22Rv1 (cell line): ENCODE measurements at regions not wholly inside any gene's neighbourhood (a gene's known extent, or its start where the extent isn't known, plus 50 kb on each side); places are given as distances from the start of the nearest gene placed in this dataset.

Experiments
- H3K27ac ChIP-seq: fragments of 450-650 bp; 2 replicates; pipeline ENCODE4 v1.5.1; 2017
- ZFX ChIP-seq: fragments of 450-650 bp; IDR thresholded peaks from 2 replicates; pipeline ENCODE4 v1.6.1; 2017; ENCODE audit warnings: antibody characterized with exemption, borderline replicate concordance
- TF ChIP-seq, protein P1 (sequence below): fragments of 450-650 bp; IDR thresholded peaks from 2 replicates; pipeline ENCODE4 v1.5.1; 2017; ENCODE audit warnings: mild to moderate bottlenecking

DNA sequence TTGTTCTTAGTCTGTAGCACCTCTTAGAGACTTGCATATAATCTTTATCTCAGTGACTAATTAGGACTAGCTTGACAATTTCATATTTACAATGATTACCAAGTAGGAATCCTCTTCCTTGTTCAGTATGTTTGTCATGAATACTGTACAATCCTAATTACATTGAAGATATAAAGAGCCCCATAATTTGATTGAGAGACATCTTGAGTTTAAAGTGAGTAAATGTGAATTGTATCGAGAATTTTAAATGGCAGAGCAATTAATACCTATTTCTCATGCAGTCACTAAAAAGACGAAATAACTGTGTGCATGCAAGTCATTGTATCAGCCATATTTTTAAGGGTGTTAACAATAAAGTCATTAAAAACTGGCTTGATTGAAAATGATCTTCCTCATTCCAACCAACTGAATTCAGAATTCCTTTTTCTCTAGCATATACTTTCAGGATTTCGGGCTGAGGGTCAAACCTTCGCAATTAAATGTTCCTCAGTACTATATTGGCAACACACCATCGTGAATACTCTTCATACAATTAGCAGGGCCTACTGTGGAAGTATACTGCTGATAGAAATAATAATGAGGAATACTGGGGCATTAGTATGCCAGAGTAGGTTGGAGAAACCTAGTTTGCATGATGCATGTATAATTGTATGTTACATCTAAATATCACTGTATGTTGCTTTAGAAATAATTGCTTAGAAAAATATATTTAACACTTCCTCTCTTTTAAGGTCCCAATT lies 284.7 kb upstream of the TMEM161B start:
- no peak overlapping the region for H3K27ac ChIP-seq
- TF ChIP-seq, protein P1, sequence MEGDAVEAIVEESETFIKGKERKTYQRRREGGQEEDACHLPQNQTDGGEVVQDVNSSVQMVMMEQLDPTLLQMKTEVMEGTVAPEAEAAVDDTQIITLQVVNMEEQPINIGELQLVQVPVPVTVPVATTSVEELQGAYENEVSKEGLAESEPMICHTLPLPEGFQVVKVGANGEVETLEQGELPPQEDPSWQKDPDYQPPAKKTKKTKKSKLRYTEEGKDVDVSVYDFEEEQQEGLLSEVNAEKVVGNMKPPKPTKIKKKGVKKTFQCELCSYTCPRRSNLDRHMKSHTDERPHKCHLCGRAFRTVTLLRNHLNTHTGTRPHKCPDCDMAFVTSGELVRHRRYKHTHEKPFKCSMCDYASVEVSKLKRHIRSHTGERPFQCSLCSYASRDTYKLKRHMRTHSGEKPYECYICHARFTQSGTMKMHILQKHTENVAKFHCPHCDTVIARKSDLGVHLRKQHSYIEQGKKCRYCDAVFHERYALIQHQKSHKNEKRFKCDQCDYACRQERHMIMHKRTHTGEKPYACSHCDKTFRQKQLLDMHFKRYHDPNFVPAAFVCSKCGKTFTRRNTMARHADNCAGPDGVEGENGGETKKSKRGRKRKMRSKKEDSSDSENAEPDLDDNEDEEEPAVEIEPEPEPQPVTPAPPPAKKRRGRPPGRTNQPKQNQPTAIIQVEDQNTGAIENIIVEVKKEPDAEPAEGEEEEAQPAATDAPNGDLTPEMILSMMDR, result no peak
- no peak for TF ChIP-seq ZFX

DNA sequence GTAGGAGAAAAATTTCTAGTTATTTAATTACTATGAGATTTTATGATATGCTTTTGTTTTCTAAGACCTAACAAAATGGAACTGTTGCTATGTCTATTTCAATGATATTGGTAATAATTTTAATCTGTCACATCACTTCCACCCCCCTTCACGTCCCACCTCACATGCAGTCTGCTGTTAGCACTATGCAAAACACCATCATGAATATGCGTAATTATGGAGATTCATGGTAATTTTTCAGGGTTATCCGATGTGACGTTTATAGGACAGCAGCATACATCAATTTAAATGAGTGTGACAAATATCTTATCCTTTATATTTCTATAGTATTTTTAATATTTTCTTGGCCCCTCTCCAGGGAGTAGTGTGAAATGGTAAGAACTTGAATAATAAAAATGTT lies 283.8 kb upstream of the TMEM161B start:
- TF ChIP-seq, protein P1, result no peak
- H3K27ac ChIP-seq, result no peak overlapping the region

DNA sequence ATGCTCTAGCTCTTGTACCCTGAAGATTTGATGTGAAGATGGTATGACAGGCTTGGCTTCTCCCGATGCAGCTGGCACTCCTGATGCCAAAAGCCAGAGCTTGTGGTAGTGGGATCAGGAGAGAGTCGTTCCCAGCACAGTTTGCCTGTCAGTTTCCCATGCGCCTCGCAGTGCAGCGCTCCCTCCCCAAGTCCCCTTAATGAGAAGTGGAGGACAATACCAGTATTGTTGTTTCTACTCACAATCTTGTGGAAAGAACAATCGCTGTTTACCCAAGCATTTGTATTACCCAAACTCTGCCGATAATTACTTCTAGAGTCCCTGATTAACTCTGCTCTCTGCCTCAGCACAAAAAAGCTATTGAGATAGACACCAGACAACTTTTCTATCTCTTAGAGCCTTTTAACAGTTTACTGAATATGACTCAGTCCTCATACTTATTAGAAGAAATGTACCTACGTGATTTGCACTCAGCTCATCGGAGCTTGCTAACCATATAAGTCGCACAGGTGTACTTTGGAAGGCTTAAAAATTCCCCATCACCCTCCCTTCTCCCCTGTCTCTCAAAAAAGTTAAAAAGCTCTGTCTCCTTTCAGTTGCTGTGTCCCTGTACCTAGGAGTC lies 283.2 kb upstream of the TMEM161B start:
- H3K27ac ChIP-seq, result no peak overlapping the region
- TF ChIP-seq ZFX, result no peak
- TF ChIP-seq, protein P1, result no peak

DNA sequence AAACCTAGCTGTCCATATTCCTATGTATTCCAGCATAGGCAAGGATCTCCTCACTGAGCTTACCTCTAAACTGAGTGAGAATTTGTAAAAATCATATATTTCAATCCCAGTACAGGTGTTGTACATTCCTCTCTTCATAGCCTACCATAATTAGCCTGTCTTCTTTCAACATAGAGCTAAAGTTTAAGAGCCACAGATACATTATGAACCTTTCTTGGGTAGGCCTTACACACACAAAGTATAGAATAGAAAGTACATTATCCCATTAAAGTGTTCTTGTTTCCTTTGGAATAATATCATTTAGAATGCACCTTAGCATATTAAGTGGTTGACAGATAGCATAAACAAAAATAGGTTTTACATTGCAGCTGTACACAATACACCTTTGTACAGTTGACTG lies 282.1 kb upstream of the TMEM161B start:
- H3K27ac ChIP-seq, result no peak overlapping the region
- TF ChIP-seq, protein P1, result no peak
- TF ChIP-seq ZFX, result no peak

DNA sequence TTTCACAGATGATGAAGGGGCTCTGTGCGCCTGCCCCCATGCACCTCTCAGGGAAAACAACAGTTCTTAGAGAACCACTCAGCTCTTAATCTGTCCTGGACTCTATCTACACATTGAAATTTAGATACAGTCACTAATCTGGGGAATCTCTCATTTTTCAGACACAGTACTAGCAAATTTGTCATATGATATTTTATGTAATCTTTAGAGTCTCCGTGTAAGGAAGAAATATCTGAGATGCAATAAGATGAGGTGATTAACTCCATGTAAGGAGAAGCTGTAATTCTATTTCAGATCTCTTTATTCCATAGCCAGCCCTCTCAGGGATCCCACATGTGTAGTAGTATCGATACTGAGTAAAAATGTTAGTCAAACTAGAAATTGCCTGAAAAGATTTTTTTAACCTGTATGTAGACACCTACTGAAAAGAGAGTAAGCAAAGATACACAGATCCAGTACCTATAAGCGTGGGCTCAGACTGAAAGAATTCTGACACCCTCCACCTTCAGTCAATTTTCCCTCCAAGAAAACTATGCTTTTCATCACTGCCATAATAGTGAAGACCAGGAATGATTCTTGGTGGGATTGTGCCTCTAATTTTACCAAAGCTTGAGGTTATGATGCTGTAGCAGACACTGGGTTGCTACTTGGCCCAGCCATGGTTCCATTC lies 279.6 kb upstream of the TMEM161B start:
- H3K27ac ChIP-seq, result no peak overlapping the region
- TF ChIP-seq ZFX, result no peak

DNA sequence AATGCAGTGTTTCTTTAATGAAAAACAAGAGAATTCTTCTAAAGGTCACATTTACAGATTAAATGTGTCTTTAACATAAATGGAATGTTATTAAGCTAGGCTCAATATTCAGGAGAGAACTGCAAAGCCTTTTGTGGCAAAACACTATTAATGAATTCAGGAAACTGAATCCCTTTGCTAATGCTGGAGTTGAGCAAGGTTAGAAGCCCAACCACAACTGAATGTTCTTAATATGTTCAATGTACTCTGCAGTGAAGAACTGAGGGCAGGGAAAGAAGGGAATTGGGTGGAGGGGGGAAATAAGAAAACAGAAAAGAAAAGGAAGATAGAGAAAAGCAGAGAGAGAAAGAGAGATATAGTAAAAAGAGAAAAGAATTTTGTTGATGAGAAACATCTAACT lies 276.7 kb upstream of the TMEM161B start:
- no peak overlapping the region for H3K27ac ChIP-seq
- no peak for TF ChIP-seq ZFX
- TF ChIP-seq, protein P1, result no peak

DNA sequence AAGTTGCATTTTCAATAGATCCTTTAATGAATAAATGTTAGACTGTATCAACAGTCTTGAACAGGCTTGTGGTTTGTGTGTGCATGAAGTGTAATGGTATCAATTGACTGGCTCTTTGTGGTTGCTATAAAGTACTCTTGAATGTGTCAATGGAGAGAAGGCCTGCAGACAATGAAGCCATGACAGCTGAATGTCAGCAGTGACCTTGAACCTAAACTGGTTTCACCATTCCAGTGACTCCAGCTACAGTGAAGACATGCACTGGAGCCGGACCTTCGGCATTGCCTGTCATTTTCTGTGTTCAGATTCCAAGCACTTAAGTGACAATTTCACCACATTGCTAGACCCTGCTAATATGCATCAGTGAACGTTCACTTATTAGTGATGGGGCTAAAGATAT lies 276.0 kb upstream of the TMEM161B start:
- H3K27ac ChIP-seq, result no peak overlapping the region
- no peak for TF ChIP-seq ZFX
- TF ChIP-seq, protein P1, result no peak
